Nucleus accumbens (tissue), 56 donors: ENCODE measurements at regions not wholly inside any gene's neighbourhood (a gene's known extent, or its start where the extent isn't known, plus 50 kb on each side); places are given as distances from the start of the nearest gene placed in this dataset.

Experiments used
- DNase-seq, 56 donors: peaks; one replicate each; lab custom pipeline; 2025; lab: John Stamatoyannopoulos, UW

DNA sequence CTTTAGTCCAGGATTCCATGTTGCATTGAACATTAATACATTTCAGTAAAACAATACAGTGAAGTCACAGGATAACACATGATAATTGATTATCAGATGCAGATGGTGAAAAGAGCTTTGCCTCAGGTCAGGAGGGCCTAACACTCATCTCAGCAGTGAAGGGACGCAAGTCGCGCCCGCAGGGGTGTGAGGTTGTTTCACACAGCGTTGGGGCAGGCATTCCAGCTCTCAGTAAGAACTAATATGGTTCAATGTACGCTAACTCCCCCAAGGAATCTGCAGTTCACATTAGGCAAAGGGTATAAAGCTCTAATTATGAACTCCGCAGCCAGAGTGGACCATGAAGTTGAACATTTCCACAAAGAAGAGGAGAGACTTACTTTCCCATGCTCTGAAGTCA is 53.1 kb upstream of the ATL2 start:
- no peak for DNase-seq

GRCh38 chr2:38427936-38428335 is 50.9 kb upstream of the ATL2 start:
- no peak for DNase-seq

DNA sequence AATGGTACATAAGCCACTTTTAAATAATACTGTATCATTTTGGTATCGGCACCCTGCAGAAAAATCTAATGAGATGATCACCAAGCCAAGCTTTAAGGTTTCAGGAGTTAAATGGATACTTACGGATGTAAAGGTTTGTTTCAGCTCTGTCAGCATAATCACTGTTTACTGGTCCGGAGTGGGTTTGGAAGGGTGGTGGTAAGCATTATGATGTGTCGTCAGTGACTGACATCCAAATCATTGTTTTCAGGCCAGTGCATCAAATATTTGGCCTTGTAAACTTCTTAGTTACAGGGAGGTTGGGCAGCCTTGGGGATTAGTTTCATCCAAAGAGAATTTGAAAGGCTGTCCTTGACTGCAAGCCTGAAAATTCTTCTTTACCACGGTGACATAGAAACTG is 50.0 kb upstream of the ATL2 start:
- DNase-seq, result no peak
